Ectodermal cell (in vitro differentiated cells): ENCODE measurements at regions not wholly inside any gene's neighbourhood (a gene's known extent, or its start where the extent isn't known, plus 50 kb on each side); places are given as distances from the start of the nearest gene placed in this dataset.

ENCODE experiments used
- H3K27ac ChIP-seq: 2 replicates; pipeline ENCODE4 v1.7.0; 2013; ENCODE audit warnings: mild to moderate bottlenecking, low read depth, low read length; ENCODE audit not compliant: insufficient read depth, poor library complexity, severe bottlenecking
- H3K27me3 ChIP-seq: 2 replicates; pipeline ENCODE4 v1.7.0; 2013; ENCODE audit warnings: mild to moderate bottlenecking, low read length; ENCODE audit not compliant: insufficient read depth, control insufficient read depth, poor library complexity, severe bottlenecking
- H3K36me3 ChIP-seq: one replicate; pipeline ENCODE4 v1.7.0; 2013; ENCODE audit warnings: low read length; ENCODE audit not compliant: control insufficient read depth, insufficient read depth
- H3K4me1 ChIP-seq: one replicate; pipeline ENCODE4 v1.7.0; 2013; ENCODE audit warnings: low read length; ENCODE audit not compliant: control insufficient read depth, insufficient read depth
- H3K4me3 ChIP-seq: 2 replicates; pipeline ENCODE4 v1.7.0; 2013; ENCODE audit warnings: low read depth, low read length, control low read depth; ENCODE audit not compliant: insufficient read depth
- H3K9me3 ChIP-seq: 2 replicates; pipeline ENCODE4 v1.7.0; 2013; ENCODE audit warnings: mild to moderate bottlenecking, low read length, moderate library complexity; ENCODE audit not compliant: control insufficient read depth
- WGBS, 2 experiments: methylation state at CpG; one replicate each; pipeline ENCODE4 v1.1.7; 2013; ENCODE audit warnings: missing lambda C conversion rate in 2 of 2; 5-methylcytosine and 5-hydroxymethylcytosine counted together

- H3K4me1 ChIP-seq = no peaks in the 10 kb centered on the region
- WGBS, 2 experiments = 93 to 96% methylated on average over 8 of the region's 8 CpGs
Measured at GRCh38 chr9:75648034-75648433, 242.4 kb upstream of the PCSK5 start.

GRCh38 chr9:75649060-75649459 lies 241.4 kb upstream of the PCSK5 start:
- no peak overlapping the region for H3K27ac ChIP-seq

More at GRCh38 chr9:75648034-75648433, 242.4 kb upstream of the PCSK5 start:
- H3K27me3 ChIP-seq = no peaks in the 10 kb centered on the region
- no peaks in the 10 kb centered on the region for H3K36me3 ChIP-seq
- H3K27ac ChIP-seq = no peak overlapping the region
- no peaks in the 10 kb centered on the region for H3K9me3 ChIP-seq
- no peak overlapping the region for H3K4me3 ChIP-seq

DNA sequence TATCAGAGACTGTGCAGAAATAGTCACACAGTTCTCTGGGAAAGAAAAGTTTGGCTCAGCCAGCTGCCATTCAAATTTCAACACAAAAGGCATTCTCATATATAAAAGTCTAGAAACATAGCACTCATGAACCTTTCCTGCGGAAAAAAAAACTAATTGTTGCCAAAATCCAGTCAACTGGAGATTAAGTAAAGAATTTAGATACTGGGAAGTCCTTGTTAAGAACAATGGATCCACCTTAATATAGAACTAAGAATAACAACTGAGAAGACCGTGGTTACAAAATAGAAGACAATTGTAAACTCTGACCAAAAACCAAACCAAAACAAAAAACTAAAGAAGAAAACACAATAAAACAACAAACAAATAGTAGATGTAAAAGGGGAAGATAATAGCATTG lies 238.8 kb upstream of the PCSK5 start:
- Histone ChIP-seq H3K9me3 (no peaks in the 10 kb centered on the region), H3K27me3 (no peaks in the 10 kb centered on the region), H3K36me3 (no peaks in the 10 kb centered on the region), H3K4me1 (no peaks in the 10 kb centered on the region), H3K4me3 (no peak overlapping the region), H3K27ac (no peak overlapping the region)
- WGBS, 2 experiments = 71% methylated on average over 1 of the region's 2 CpGs; no CpG with 5 or more reads in 1 of the 2 experiments

More at GRCh38 chr9:75649060-75649459, 241.4 kb upstream of the PCSK5 start:
- no peaks in the 10 kb centered on the region for H3K9me3 ChIP-seq
- no peaks in the 10 kb centered on the region for H3K27me3 ChIP-seq
- no peak overlapping the region for H3K4me3 ChIP-seq
- WGBS, 2 experiments = 89 to 90% methylated on average over 4 to 5 of the region's 5 CpGs
- no peaks in the 10 kb centered on the region for H3K4me1 ChIP-seq
- H3K36me3 ChIP-seq = no peaks in the 10 kb centered on the region

- WGBS, 2 experiments = no CpG with 5 or more reads among the region's 1 CpG
- Histone ChIP-seq H3K27ac (no peak overlapping the region), H3K4me3 (no peak overlapping the region), H3K4me1 (no peaks in the 10 kb centered on the region), H3K36me3 (no peaks in the 10 kb centered on the region), H3K9me3 (no peaks in the 10 kb centered on the region), H3K27me3 (no peaks in the 10 kb centered on the region)
Measured at GRCh38 chr9:75653335-75653734, 237.1 kb upstream of the PCSK5 start.

DNA sequence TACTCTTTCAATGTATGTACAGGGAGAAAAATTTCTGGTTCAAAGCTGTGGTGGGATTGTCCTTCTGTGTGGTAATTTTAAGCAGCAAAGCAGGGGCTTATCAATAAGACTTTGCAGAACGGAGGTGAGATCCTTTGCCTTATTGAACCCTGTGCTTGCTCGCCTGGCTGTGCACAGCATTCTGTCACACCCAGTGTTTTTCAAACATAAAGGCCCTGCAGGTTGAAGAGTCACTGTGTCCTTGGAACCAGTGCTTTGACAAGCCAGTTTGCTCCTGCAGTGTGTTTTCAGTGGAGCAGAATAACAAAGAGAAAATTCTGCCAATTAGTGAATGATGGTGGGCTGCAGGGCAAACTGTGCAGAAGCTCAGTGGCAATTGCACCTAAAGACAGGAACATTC lies 236.7 kb upstream of the PCSK5 start:
- Histone ChIP-seq H3K4me3 (no peak overlapping the region), H3K9me3 (no peaks in the 10 kb centered on the region), H3K36me3 (no peaks in the 10 kb centered on the region), H3K27me3 (no peaks in the 10 kb centered on the region), H3K27ac (no peak overlapping the region), H3K4me1 (no peaks in the 10 kb centered on the region)
- WGBS, 2 experiments = 90% methylated on average over 2 of the region's 2 CpGs

DNA sequence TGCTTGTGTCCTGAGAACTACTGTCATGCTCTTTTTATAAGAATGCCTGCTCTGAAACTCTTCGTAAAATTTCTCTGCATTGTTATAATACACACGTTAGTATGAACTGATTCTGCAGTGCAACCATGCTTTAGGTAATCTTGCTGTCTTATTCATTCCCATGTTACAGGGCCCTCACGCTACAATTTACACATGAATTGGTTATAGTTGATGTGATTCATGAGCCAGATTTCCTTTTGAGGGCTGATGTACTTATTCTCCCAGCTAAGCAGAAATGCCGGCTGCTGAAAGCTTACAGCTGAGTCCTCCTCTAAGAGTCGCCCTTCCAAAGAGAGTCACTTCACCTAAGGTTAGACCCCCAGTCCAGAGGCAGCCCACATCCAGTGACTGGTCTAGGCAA lies 233.5 kb upstream of the PCSK5 start:
- Histone ChIP-seq H3K27me3 (no peaks in the 10 kb centered on the region), H3K27ac (no peak overlapping the region), H3K9me3 (no peaks in the 10 kb centered on the region), H3K4me3 (no peak overlapping the region), H3K4me1 (no peaks in the 10 kb centered on the region), H3K36me3 (no peaks in the 10 kb centered on the region)
- 69 to 75% methylated on average over 4 to 5 of the region's 5 CpGs for WGBS, 2 experiments

DNA sequence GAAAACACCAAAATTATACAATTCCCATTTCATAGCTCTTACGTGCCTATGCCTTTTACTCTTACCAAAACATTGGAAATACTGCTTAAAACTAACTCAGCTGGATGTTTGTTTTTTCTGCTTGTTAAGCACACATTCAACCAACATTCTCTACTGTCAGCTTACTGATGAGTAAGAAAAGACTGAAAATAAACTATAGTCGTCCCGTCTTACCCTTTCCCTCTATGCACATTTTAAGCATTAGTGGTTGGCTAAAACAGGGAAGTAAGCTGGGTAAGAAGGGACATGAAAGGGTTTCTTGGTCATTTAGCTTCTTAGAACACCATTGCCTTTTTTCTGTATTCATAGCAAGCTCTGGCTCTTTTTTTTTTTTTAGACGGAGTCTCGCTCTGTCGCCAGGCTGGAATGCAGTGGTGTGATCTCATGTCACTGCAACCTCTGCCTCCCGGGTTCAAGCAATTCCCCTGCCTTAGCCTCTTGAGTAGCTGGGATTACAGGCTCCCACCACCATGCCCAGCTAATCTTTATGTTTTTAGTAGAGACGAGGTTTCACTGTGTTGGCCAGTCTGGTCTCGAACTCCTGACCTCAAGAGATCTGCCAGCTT lies 232.1 kb upstream of the PCSK5 start:
- 74 to 83% methylated on average over 8 to 9 of the region's 9 CpGs for WGBS, 2 experiments
- H3K4me3 ChIP-seq = no peak overlapping the region
- H3K9me3 ChIP-seq = no peaks in the 10 kb centered on the region
- H3K27ac ChIP-seq = no peak overlapping the region
- no peaks in the 10 kb centered on the region for H3K27me3 ChIP-seq
- H3K36me3 ChIP-seq = no peaks in the 10 kb centered on the region
- H3K4me1 ChIP-seq = no peaks in the 10 kb centered on the region

- H3K9me3 ChIP-seq = no peaks in the 10 kb centered on the region
- no peaks in the 10 kb centered on the region for H3K27me3 ChIP-seq
- no peaks in the 10 kb centered on the region for H3K4me1 ChIP-seq
- no peaks in the 10 kb centered on the region for H3K36me3 ChIP-seq
- 87 to 92% methylated on average over 4 of the region's 4 CpGs for WGBS, 2 experiments
- H3K4me3 ChIP-seq = no peak overlapping the region
- no peak overlapping the region for H3K27ac ChIP-seq
Measured at GRCh38 chr9:75664597-75664996, 225.9 kb upstream of the PCSK5 start.

- Histone ChIP-seq H3K4me3 (no peak overlapping the region), H3K36me3 (no peaks in the 10 kb centered on the region), H3K9me3 (no peaks in the 10 kb centered on the region), H3K27me3 (no peaks in the 10 kb centered on the region), H3K4me1 (no peaks in the 10 kb centered on the region), H3K27ac (no peak overlapping the region)
- 88 to 89% methylated on average over 8 to 10 of the region's 10 CpGs for WGBS, 2 experiments
Measured at GRCh38 chr9:75666856-75667554, 223.5 kb upstream of the PCSK5 start.

GRCh38 chr9:75669721-75670120 lies 220.8 kb upstream of the PCSK5 start:
- no peak overlapping the region for H3K4me3 ChIP-seq
- 84 to 86% methylated on average over 2 of the region's 2 CpGs for WGBS, 2 experiments
- no peak overlapping the region for H3K27ac ChIP-seq
- H3K4me1 ChIP-seq = no peaks in the 10 kb centered on the region
- H3K27me3 ChIP-seq = no peaks in the 10 kb centered on the region
- no peaks in the 10 kb centered on the region for H3K36me3 ChIP-seq
- H3K9me3 ChIP-seq = no peaks in the 10 kb centered on the region
